ENCODE measurements at regions not wholly inside any gene's neighbourhood (a gene's known extent, or its start where the extent isn't known, plus 50 kb on each side); places are given as distances from the start of the nearest gene placed in this dataset.

GRCh38 chr6:71496722-71497033 is 208.1 kb downstream of the OGFRL1 start:
- WGBS, 3 donors = 21 to 35% (median 22%) methylated on average over 2 of the region's 2 CpGs

GRCh38 chr6:71498638-71499037 is 210.0 kb downstream of the OGFRL1 start:
- no peak overlapping the region for H3K27ac ChIP-seq (ENCODE audit: low read depth, low read length)

More at GRCh38 chr6:71496722-71497033, 208.1 kb downstream of the OGFRL1 start:
- H3K27ac ChIP-seq (ENCODE audit: low read depth, low read length) = no peak overlapping the region

GRCh38 chr6:71499667-71500066 is 211.1 kb downstream of the OGFRL1 start:
- 59 to 77% (median 73%) methylated on average over 2 of the region's 2 CpGs for WGBS, 3 donors
- no peak overlapping the region for H3K27ac ChIP-seq (ENCODE audit: low read depth, low read length)

GRCh38 chr6:71502168-71502567 is 213.6 kb downstream of the OGFRL1 start:
- WGBS, 3 donors = 58 to 89% (median 88%) methylated on average over 2 of the region's 2 CpGs

GRCh38 chr6:71502956-71503355 is 214.3 kb downstream of the OGFRL1 start:
- 80 to 88% (median 81%) methylated on average over 3 of the region's 3 CpGs for WGBS, 3 donors
- H3K27ac ChIP-seq (ENCODE audit: low read depth, low read length) = no peak overlapping the region

More at GRCh38 chr6:71502168-71502567, 213.6 kb downstream of the OGFRL1 start:
- H3K27ac ChIP-seq (ENCODE audit: low read depth, low read length) = no peak overlapping the region

GRCh38 chr6:71507183-71507582 is 218.6 kb downstream of the OGFRL1 start:
- H3K27ac ChIP-seq (ENCODE audit: low read depth, low read length) = no peak overlapping the region
- 71 to 76% (median 73%) methylated on average over 5 of the region's 5 CpGs for WGBS, 3 donors

GRCh38 chr6:71509191-71510005 is 220.8 kb downstream of the OGFRL1 start:
- 44 to 64% (median 61%) methylated on average over 1 of the region's 1 CpG for WGBS, 3 donors
- H3K27ac ChIP-seq (ENCODE audit: low read depth, low read length) = no peak overlapping the region

- 62 to 70% (median 68%) methylated on average over 5 of the region's 5 CpGs for WGBS, 3 donors
- no peak overlapping the region for H3K27ac ChIP-seq (ENCODE audit: low read depth, low read length)
These were observed 221.6 kb downstream of the OGFRL1 start for GRCh38 chr6:71510057-71510713.

GRCh38 chr6:71510856-71511255 is 222.2 kb downstream of the OGFRL1 start:
- no peak overlapping the region for H3K27ac ChIP-seq (ENCODE audit: low read depth, low read length)

- H3K27ac ChIP-seq (ENCODE audit: low read depth, low read length) = no peak overlapping the region
- WGBS, 3 donors = 78 to 87% (median 85%) methylated on average over 3 of the region's 3 CpGs
These were observed 223.6 kb downstream of the OGFRL1 start for GRCh38 chr6:71512256-71512655.

GRCh38 chr6:71513036-71513435 is 224.4 kb downstream of the OGFRL1 start:
- no peak overlapping the region for H3K27ac ChIP-seq (ENCODE audit: low read depth, low read length)
- 69 to 86% (median 83%) methylated on average over 3 of the region's 3 CpGs for WGBS, 3 donors

- H3K27ac ChIP-seq (ENCODE audit: low read depth, low read length) = no peak overlapping the region
- 84 to 91% (median 85%) methylated on average over 3 of the region's 3 CpGs for WGBS, 3 donors
These were observed 234.9 kb downstream of the OGFRL1 start for GRCh38 chr6:71523548-71523947.

GRCh38 chr6:71524201-71524600 is 235.6 kb downstream of the OGFRL1 start:
- no peak overlapping the region for H3K27ac ChIP-seq (ENCODE audit: low read depth, low read length)
- 64 to 83% (median 80%) methylated on average over 4 of the region's 4 CpGs for WGBS, 3 donors

- 87 to 100% (median 90%) methylated on average over 1 of the region's 1 CpG for WGBS, 3 donors
- no peak overlapping the region for H3K27ac ChIP-seq (ENCODE audit: low read depth, low read length)
These were observed 239.3 kb downstream of the OGFRL1 start for GRCh38 chr6:71527886-71528285.

- no peak overlapping the region for H3K27ac ChIP-seq (ENCODE audit: low read depth, low read length)
- WGBS, 3 donors = 45 to 85% (median 81%) methylated on average over 2 of the region's 2 CpGs
These were observed 240.4 kb downstream of the OGFRL1 start for GRCh38 chr6:71529026-71529425.

- no peak overlapping the region for H3K27ac ChIP-seq (ENCODE audit: low read depth, low read length)
- WGBS, 3 donors = 70 to 89% (median 88%) methylated on average over 2 of the region's 2 CpGs
These were observed 241.2 kb downstream of the OGFRL1 start for GRCh38 chr6:71529769-71530168.

- no peak overlapping the region for H3K27ac ChIP-seq (ENCODE audit: low read depth, low read length)
These were observed 242.4 kb downstream of the OGFRL1 start for GRCh38 chr6:71531006-71531405.

- no peak overlapping the region for H3K27ac ChIP-seq (ENCODE audit: low read depth, low read length)
- WGBS, 3 donors = 88 to 92% (median 89%) methylated on average over 10 of the region's 10 CpGs
These were observed 243.2 kb downstream of the OGFRL1 start for GRCh38 chr6:71531841-71532240.

GRCh38 chr6:71533939-71534379 is 245.3 kb downstream of the OGFRL1 start:
- no peak overlapping the region for H3K27ac ChIP-seq (ENCODE audit: low read depth, low read length)
- WGBS, 3 donors = 54 to 65% (median 62%) methylated on average over 2 of the region's 2 CpGs

- no peak overlapping the region for H3K27ac ChIP-seq (ENCODE audit: low read depth, low read length)
- WGBS, 3 donors = 54 to 74% (median 71%) methylated on average over 3 of the region's 3 CpGs
These were observed 246.3 kb downstream of the OGFRL1 start for GRCh38 chr6:71534921-71535320.
